Upper lobe of left lung (tissue), 6 donors: ENCODE measurements at regions not wholly inside any gene's neighbourhood (a gene's known extent, or its start where the extent isn't known, plus 50 kb on each side); places are given as distances from the start of the nearest gene placed in this dataset.

ENCODE experiments used
- ATAC-seq, 2 donors: fragments of 200-7000 bp; cut with Tn5 transposase; one replicate each; pipeline ENCODE4 v1.9.1; 2022; ENCODE audit warnings: mild to moderate bottlenecking in 2 of 2, moderate library complexity in 2 of 2; ENCODE audit not compliant: low FRiP score in 2 of 2
- DNase-seq, 2 donors: peaks; one replicate each; pipeline ENCODE4 v3.0.0-alpha.2; 2019 to 2020
- H3K27ac ChIP-seq, 4 donors: fragments of 200-600 bp; sonication (generic); one replicate each; pipeline ENCODE4 v1.5.1; 2016 to 2019
- H3K27me3 ChIP-seq, 4 donors: fragments of 200-600 bp; sonication (generic); one replicate each; pipeline ENCODE4 v1.5.1; 2017 to 2019
- H3K36me3 ChIP-seq, 4 donors: fragments of 200-600 bp; sonication (generic); one replicate each; pipeline ENCODE4 v1.5.1; 2016 to 2019
- H3K4me1 ChIP-seq, 4 donors: fragments of 200-600 bp; sonication (generic); one replicate each; pipeline ENCODE4 v1.5.1; 2018 to 2019
- H3K4me3 ChIP-seq, 4 donors: fragments of 200-600 bp; sonication (generic); one replicate each; pipeline ENCODE4 v1.5.1; 2017 to 2019; ENCODE audit warnings: mild to moderate bottlenecking in 2 of 4, moderate library complexity in 1 of 4
- H3K9me3 ChIP-seq, 4 donors: fragments of 200-600 bp; sonication (generic); one replicate each; pipeline ENCODE4 v1.5.1; 2018 to 2019
- CTCF ChIP-seq, 6 experiments: fragments of 450-650 bp in 4 of 6; fragments of 200-600 bp in 2 of 6; sonication (generic) in 2 of 6; IDR thresholded peaks; one replicate each; pipeline ENCODE4 v1.5.1; 2016 to 2019; ENCODE audit warnings: antibody characterized with exemption in 6 of 6
- EP300 ChIP-seq, 4 donors: sonication (generic); formaldehyde crosslinking; IDR thresholded peaks; one replicate each; pipeline ENCODE4 v1.5.1; 2017; ENCODE audit warnings: antibody characterized with exemption in 4 of 4, control low read depth in 2 of 4
- POLR2A ChIP-seq, 4 donors: fragments of 450-650 bp; IDR thresholded peaks; one replicate each; pipeline ENCODE4 v1.5.1; 2016 to 2017; ENCODE audit warnings: antibody characterized with exemption in 4 of 4, mild to moderate bottlenecking in 2 of 4
- POLR2AphosphoS5 ChIP-seq, 2 donors: sonication (generic); formaldehyde crosslinking; IDR thresholded peaks; one replicate each; pipeline ENCODE4 v1.5.1; 2017; ENCODE audit warnings: antibody characterized with exemption in 2 of 2
- WGBS, 2 donors: methylation state at CpG; one replicate each; pipeline ENCODE4 v1.1.5; 2017 to 2018; 5-methylcytosine and 5-hydroxymethylcytosine counted together
- donor health status: DM: no; HTN: no; CAD: no; lungs with moderate emphysema.
- donor health status: DM: no; HTN: yes; CAD: no; lungs with severe emphysema.

DNA sequence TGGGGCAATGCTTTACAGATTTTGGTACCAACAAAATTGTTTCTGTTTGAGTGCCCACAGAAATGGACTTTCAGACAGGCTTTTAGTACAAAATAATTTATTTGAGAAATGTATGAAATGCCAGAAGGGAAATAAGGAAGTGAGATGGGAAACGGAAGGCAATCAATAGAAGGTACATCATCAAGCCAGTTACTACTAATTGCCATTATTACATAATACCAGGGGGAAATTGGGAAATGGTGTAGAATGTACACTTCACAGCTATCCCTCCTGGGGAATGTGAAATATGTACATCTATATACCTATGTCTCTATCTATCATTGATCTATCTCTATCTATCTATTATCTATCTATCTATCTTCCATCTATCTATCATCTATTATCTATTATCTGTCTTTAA lies 264.6 kb upstream of the B3GALT2 start:
- no peaks in the 10 kb centered on the region for H3K9me3 ChIP-seq
- no peak for ATAC-seq

DNA sequence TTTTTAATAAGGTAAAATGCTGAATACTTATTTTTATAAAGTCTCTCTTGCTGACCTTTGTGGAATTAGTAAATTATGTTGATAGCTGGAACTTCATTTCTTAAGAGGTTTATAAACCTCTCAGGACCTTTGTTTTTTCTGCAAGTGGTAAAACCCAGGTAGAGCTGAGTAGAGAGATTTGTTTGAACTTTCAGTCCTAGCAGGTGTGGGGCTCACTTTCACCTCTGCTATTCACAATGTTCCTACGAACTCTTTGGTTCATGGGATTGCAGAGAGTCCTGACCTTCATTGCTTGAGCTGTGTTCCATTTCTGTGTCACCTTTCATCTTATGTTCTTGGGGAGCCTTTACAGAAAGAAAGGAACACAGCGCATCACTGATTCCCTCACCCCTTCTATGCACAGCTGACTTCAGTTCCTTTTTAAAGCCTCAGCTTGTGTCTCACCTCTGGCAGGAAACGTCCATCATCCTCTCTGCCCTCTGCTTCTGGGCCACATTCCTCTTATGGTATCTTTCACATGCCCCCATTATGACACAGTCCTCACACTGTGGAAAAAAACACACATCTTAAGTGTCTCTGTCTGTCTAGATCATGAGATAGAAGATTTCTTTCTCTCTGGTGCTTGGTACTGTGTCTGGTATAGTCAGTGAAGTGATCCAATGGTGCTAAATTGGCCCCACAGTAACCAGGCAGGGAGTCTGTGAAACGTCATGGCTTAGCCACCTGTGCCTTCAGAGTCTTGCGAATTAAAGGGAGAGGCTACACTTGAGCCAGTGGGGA lies 262.5 kb upstream of the B3GALT2 start:
- no peak overlapping the region for H3K27ac ChIP-seq
- ATAC-seq (peak in 1 of 2 donors; percentile 10), DNase-seq (no peak)
- H3K4me1 ChIP-seq: no peaks in the 10 kb centered on the region
- TF ChIP-seq POLR2A (IDR thresholded peaks at IDR 0.05) (no peak), EP300 (IDR thresholded peaks at IDR 0.05) (no peak), POLR2AphosphoS5 (IDR thresholded peaks at IDR 0.05) (no peak), CTCF (IDR thresholded peaks at IDR 0.05) (no peak)
- H3K36me3 ChIP-seq: no peaks in the 10 kb centered on the region
- H3K4me3 ChIP-seq: no peak overlapping the region
- H3K9me3 ChIP-seq: no peaks in the 10 kb centered on the region
- H3K27me3 ChIP-seq: no peaks in the 10 kb centered on the region
- WGBS, 2 donors: 55 to 63% methylated on average over 5 of the region's 5 CpGs

More for the DNA sequence above, 264.6 kb upstream of the B3GALT2 start:
- no peak overlapping the region for H3K27ac ChIP-seq
- no peak overlapping the region for H3K4me3 ChIP-seq
- H3K27me3 ChIP-seq: no peaks in the 10 kb centered on the region
- no peak for DNase-seq
- WGBS, 2 donors: 70 to 74% methylated on average over 1 of the region's 1 CpG
- H3K36me3 ChIP-seq: no peaks in the 10 kb centered on the region
- TF ChIP-seq EP300 (IDR thresholded peaks at IDR 0.05) (no peak), CTCF (IDR thresholded peaks at IDR 0.05) (no peak), POLR2A (IDR thresholded peaks at IDR 0.05) (no peak), POLR2AphosphoS5 (IDR thresholded peaks at IDR 0.05) (no peak)
- no peaks in the 10 kb centered on the region for H3K4me1 ChIP-seq

DNA sequence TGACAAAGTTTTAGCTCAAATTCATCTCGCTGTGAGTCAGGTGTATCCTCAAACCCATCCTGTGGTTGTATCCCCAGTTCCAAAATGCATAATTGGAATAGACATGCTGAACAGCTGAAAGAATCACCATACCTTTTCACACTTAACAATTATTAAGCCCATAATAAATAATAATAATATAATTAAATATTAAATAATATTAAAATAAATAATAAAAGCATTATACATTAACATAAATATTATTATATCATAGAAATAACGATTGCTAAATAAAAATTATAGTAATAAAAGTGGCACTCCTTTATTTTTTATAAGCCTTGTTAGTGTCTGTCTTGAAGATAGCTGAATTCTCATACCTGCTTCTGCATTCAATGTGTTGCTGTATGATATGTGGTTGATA lies 257.5 kb upstream of the B3GALT2 start:
- Histone ChIP-seq H3K27me3 (no peaks in the 10 kb centered on the region), H3K4me3 (no peak overlapping the region), H3K36me3 (no peaks in the 10 kb centered on the region), H3K4me1 (no peaks in the 10 kb centered on the region), H3K27ac (no peak overlapping the region), H3K9me3 (no peaks in the 10 kb centered on the region)
- WGBS, 2 donors: 86 to 89% methylated on average over 2 of the region's 2 CpGs
- TF ChIP-seq POLR2A (IDR thresholded peaks at IDR 0.05) (no peak), CTCF (IDR thresholded peaks at IDR 0.05) (no peak), POLR2AphosphoS5 (IDR thresholded peaks at IDR 0.05) (no peak), EP300 (IDR thresholded peaks at IDR 0.05) (no peak)
- no peak for DNase-seq
- ATAC-seq: no peak

- Histone ChIP-seq H3K4me1 (no peaks in the 10 kb centered on the region), H3K27me3 (no peaks in the 10 kb centered on the region), H3K4me3 (no peak overlapping the region), H3K9me3 (peaks cover 0 to 4% (median 0%) of the 10 kb centered on the region in 4 donors), H3K27ac (no peak overlapping the region), H3K36me3 (no peaks in the 10 kb centered on the region)
- no peak for ATAC-seq
- WGBS, 2 donors: 82 to 88% methylated on average over 1 of the region's 1 CpG
- no peak for DNase-seq
- TF ChIP-seq POLR2AphosphoS5 (IDR thresholded peaks at IDR 0.05) (no peak), POLR2A (IDR thresholded peaks at IDR 0.05) (no peak)
Observed at GRCh38 chr1:193438771-193439170, 252.4 kb upstream of the B3GALT2 start.

- H3K27ac ChIP-seq: no peak overlapping the region
Observed at GRCh38 chr1:193438312-193438711, 251.9 kb upstream of the B3GALT2 start.

More at GRCh38 chr1:193438312-193438711, 251.9 kb upstream of the B3GALT2 start:
- ATAC-seq: no peak
- Histone ChIP-seq H3K9me3 (peaks cover 0 to 8% (median 1%) of the 10 kb centered on the region in 4 donors), H3K4me3 (no peak overlapping the region), H3K4me1 (no peaks in the 10 kb centered on the region), H3K27me3 (no peaks in the 10 kb centered on the region), H3K36me3 (no peaks in the 10 kb centered on the region)
- WGBS, 2 donors: 85 to 87% methylated on average over 2 of the region's 2 CpGs
- no peak for DNase-seq
- TF ChIP-seq CTCF (IDR thresholded peaks at IDR 0.05) (no peak), POLR2A (IDR thresholded peaks at IDR 0.05) (no peak), POLR2AphosphoS5 (IDR thresholded peaks at IDR 0.05) (no peak), EP300 (IDR thresholded peaks at IDR 0.05) (no peak)
